Naive thymus-derived CD4-positive, alpha-beta T cell (primary cell): ENCODE measurements at regions not wholly inside any gene's neighbourhood (a gene's known extent, or its start where the extent isn't known, plus 50 kb on each side); places are given as distances from the start of the nearest gene placed in this dataset.
"Not testable (repeated sequence)": the region's sequence is repeated elsewhere in the genome, so short reads cannot be mapped to it uniquely, and the experiment has no call there.

Experiments
- ATAC-seq: fragments of 150-1000 bp; cut with Tn5 transposase; 2 replicates; pipeline ENCODE4 v1.10.0; 2021; ENCODE audit warnings: mild to moderate bottlenecking, moderate library complexity
- CTCF ChIA-PET: fragments of 350-600 bp; sonication (Branson Sonifier 250); formaldehyde crosslinking; loops from one replicate; lab custom pipeline; 2021; ENCODE audit warnings: antibody characterized with exemption; lab: Charles Lee
- POLR2A ChIA-PET: fragments of 350-600 bp; sonication (Branson Sonifier 250); formaldehyde crosslinking; loops from one replicate; lab custom pipeline; 2021; ENCODE audit warnings: antibody characterized with exemption, inconsistent platforms; lab: Charles Lee
- DNase-seq, 9 donors: peaks; one replicate each; pipeline versions ENCODE4 v3.0.0 to v3.0.0-alpha.2; 2020 to 2022; ENCODE audit warnings: mixed read lengths in 1 of 9
- H3K27ac ChIP-seq: one replicate; pipeline ENCODE4 v1.7.0; 2013; ENCODE audit warnings: mild to moderate bottlenecking, low read depth, low read length, moderate library complexity
- H3K27me3 ChIP-seq, 2 donors: one replicate each; pipeline ENCODE4 v1.7.0; 2013; ENCODE audit warnings: low read length in 2 of 2, mild to moderate bottlenecking in 2 of 2, moderate library complexity in 2 of 2; ENCODE audit not compliant: control insufficient read depth in 2 of 2, insufficient read depth in 2 of 2
- H3K36me3 ChIP-seq, 3 experiments: 1 replicate in 2 of 3; 2 replicates in 1 of 3; pipeline ENCODE4 v1.7.0; 2013; ENCODE audit warnings: low read length in 3 of 3, mild to moderate bottlenecking in 3 of 3, moderate library complexity in 1 of 3; ENCODE audit not compliant: insufficient read depth in 3 of 3, control insufficient read depth in 2 of 3
- H3K4me1 ChIP-seq, 2 donors: one replicate each; pipeline ENCODE4 v1.7.0; 2013; ENCODE audit warnings: low read length in 2 of 2, mild to moderate bottlenecking in 2 of 2, moderate library complexity in 1 of 2; ENCODE audit not compliant: control insufficient read depth in 2 of 2, insufficient read depth in 2 of 2
- H3K4me3 ChIP-seq: 2 replicates; pipeline ENCODE4 v1.7.0; 2013; ENCODE audit warnings: mild to moderate bottlenecking, low read length
- H3K9me3 ChIP-seq, 3 experiments: 1 replicate in 2 of 3; 2 replicates in 1 of 3; pipeline ENCODE4 v1.7.0; 2013; ENCODE audit warnings: low read length in 3 of 3; ENCODE audit not compliant: control insufficient read depth in 2 of 3
- H3K27ac Mint-ChIP-seq, 9 donors: one replicate each; pipeline ENCODE4 v1.8.0; 2020 to 2022; ENCODE audit warnings: mixed read lengths in 9 of 9, mild to moderate bottlenecking in 8 of 9, moderate library complexity in 5 of 9, inconsistent platforms in 2 of 9
- H3K27me3 Mint-ChIP-seq, 5 donors: one replicate each; pipeline ENCODE4 v1.8.0; 2021 to 2022; ENCODE audit warnings: mixed read lengths in 5 of 5, mild to moderate bottlenecking in 1 of 5
- H3K36me3 Mint-ChIP-seq, 5 donors: one replicate each; pipeline ENCODE4 v1.8.0; 2020 to 2022; ENCODE audit warnings: mixed read lengths in 5 of 5, mild to moderate bottlenecking in 3 of 5, inconsistent platforms in 1 of 5
- H3K4me1 Mint-ChIP-seq, 7 donors: one replicate each; pipeline ENCODE4 v1.8.0; 2020 to 2022; ENCODE audit warnings: mixed read lengths in 7 of 7, mild to moderate bottlenecking in 3 of 7, inconsistent platforms in 1 of 7
- H3K4me3 Mint-ChIP-seq, 10 donors: one replicate each; pipeline ENCODE4 v1.8.0; 2020 to 2022; ENCODE audit warnings: mild to moderate bottlenecking in 10 of 10, mixed read lengths in 10 of 10, moderate library complexity in 6 of 10, inconsistent platforms in 2 of 10
- H3K9me3 Mint-ChIP-seq, 11 donors: one replicate each; pipeline ENCODE4 v1.8.0; 2020 to 2022; ENCODE audit warnings: mixed read lengths in 11 of 11, mild to moderate bottlenecking in 4 of 11, inconsistent platforms in 1 of 11, moderate library complexity in 1 of 11
- intact Hi-C, 2 donors: fragments of 100-400 bp; cut with micrococcal nuclease; formaldehyde crosslinking; loops; one replicate each; pipeline ENCODE4 v1.15.1; 2023

DNA sequence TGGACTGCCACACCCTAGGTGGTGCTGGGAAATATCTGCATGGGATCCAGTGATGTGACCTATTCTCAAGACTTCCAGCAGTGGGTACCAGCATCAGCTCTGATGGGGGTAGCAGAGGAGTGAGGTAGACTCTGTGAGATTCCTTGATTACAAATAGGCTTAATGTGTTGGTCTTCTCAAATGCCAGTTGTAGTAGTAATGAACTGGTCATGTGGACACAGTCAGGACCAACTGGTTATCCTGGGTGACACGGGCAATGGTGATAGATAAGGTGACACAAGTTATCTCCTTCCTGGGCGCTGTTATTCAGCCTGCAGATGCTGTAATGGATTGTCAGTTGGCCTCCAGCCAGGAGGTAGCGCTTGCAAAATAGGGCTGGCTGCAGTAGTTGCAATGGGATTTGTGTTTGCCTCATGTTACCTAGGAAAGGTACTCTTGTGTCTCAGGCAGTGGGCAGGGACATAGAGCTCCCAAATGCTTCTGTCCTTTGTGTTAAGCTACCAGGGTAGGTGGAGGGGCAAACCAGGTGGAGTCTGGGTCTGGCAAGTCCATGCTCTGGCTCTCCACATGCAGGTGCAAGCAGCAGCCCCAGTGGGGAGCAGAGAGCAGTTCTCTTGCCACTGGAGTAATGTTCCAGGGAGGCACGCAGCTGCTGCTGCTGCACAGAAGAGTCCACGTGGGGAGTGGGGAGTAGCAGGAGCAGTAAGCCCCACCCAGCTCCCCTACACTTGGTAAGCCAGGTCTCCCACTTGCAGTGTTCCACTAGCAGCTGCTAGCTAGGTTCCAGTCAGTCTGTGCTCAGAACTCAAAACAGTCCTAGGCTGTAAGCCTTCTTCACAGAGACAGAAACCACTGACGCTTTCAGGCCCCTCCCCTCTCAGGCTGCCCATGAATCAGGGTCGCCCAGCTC is 505.4 kb upstream of the DDX18 start:
- H3K4me3 Mint-ChIP-seq = no peak overlapping the region
- H3K36me3 ChIP-seq = no peaks in the 10 kb centered on the region
- H3K36me3 Mint-ChIP-seq = peaks cover 0 to 3% (median 0%) of the 10 kb centered on the region in 5 donors
- no peak overlapping the region for H3K27ac Mint-ChIP-seq
- DNase-seq (no peak), ATAC-seq (no peak)
- H3K27me3 ChIP-seq = no peaks in the 10 kb centered on the region
- CTCF ChIA-PET = no interaction called here
- no peaks in the 10 kb centered on the region for H3K4me1 Mint-ChIP-seq
- POLR2A ChIA-PET = no interaction called here
- intact Hi-C loops = no loop called here
- H3K9me3 Mint-ChIP-seq = peaks cover 0 to 15% (median 5%) of the 10 kb centered on the region in 11 donors
- no peaks in the 10 kb centered on the region for H3K4me1 ChIP-seq
- H3K9me3 ChIP-seq = no peaks in the 10 kb centered on the region
- H3K27me3 Mint-ChIP-seq = no peaks in the 10 kb centered on the region
- H3K27ac ChIP-seq = no peak overlapping the region
- no peak overlapping the region for H3K4me3 ChIP-seq

DNA sequence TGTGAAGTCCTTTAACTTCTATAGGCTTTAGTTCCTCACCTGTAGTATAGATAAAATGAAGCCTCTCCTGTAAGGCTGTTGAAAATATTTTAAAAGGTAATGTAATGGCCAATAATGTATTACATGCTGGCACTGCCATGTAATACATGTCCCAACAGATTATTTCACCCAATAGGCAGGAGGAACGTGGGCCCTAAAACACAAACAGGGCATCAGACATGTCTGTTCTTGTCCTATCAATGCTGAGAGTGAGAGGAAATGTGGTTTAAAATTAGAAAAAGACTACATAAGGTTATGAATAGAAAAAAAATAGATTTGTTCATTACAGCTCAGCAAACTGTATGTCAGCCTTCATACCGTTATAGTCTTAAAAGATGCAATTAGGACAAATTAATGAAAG is 492.7 kb upstream of the DDX18 start:
- H3K27me3 ChIP-seq = no peaks in the 10 kb centered on the region
- POLR2A ChIA-PET = no interaction called here
- no peak for DNase-seq
- intact Hi-C loops = no loop called here
- no peaks in the 10 kb centered on the region for H3K4me1 Mint-ChIP-seq
- peaks cover 0 to 4% (median 0%) of the 10 kb centered on the region in 5 donors for H3K36me3 Mint-ChIP-seq
- no peak overlapping the region for H3K27ac Mint-ChIP-seq
- no peaks in the 10 kb centered on the region for H3K9me3 ChIP-seq
- no peaks in the 10 kb centered on the region for H3K36me3 ChIP-seq
- ATAC-seq = no peak
- CTCF ChIA-PET = no interaction called here
- no peak overlapping the region for H3K4me3 ChIP-seq
- no peaks in the 10 kb centered on the region for H3K4me1 ChIP-seq
- H3K4me3 Mint-ChIP-seq = no peak overlapping the region
- no peak overlapping the region for H3K27ac ChIP-seq
- peaks cover 0 to 21% (median 10%) of the 10 kb centered on the region in 11 donors for H3K9me3 Mint-ChIP-seq
- H3K27me3 Mint-ChIP-seq = no peaks in the 10 kb centered on the region

DNA sequence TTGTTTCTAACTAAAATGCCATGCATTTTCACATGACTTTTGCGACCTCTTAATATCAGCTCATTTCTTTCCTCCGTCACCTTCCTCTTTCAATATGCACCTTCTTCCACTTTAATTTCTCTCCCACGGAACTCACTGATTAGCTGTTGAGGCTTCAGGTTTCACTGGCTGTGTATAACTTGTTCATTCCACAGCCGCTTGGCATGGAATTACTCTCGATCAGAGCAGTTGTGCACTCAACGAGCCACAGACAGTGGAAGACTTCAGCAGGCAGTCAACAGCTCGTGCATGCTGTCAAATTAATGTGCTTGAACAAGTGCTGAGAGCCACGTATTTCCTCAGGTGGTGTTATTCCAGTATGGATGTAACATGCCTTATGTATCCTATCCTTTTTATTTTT is 491.2 kb upstream of the DDX18 start:
- ChIA-PET CTCF (no interaction called here), POLR2A (no interaction called here)
- Mint-ChIP-seq H3K27ac (no peak overlapping the region), H3K27me3 (no peaks in the 10 kb centered on the region), H3K4me3 (no peak overlapping the region), H3K36me3 (peaks cover 0 to 4% (median 0%) of the 10 kb centered on the region in 5 donors), H3K4me1 (no peaks in the 10 kb centered on the region), H3K9me3 (peaks cover 0 to 20% (median 5%) of the 10 kb centered on the region in 11 donors)
- Histone ChIP-seq H3K9me3 (no peaks in the 10 kb centered on the region), H3K4me1 (no peaks in the 10 kb centered on the region), H3K36me3 (no peaks in the 10 kb centered on the region), H3K27me3 (no peaks in the 10 kb centered on the region), H3K27ac (no peak overlapping the region), H3K4me3 (no peak overlapping the region)
- intact Hi-C loops = no loop called here
- ATAC-seq (no peak), DNase-seq (no peak)

DNA sequence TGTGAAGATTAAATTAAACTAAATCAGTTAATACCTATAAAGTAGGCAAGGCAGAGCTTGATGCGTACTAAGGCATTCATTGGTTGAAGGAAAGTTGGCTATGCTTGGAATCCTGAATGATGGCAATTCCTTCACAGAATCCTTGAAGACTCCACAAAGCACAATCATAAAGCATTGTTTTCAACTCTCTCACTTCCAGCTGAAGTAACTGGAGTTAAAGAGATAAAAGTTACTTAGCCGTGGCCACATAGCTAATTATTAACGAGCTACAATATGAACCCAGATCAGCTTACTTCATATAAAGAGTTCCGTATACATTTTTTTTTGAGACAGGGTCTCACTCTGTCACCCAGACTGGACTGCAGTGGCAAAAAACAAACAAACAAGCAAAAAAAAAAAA is 483.9 kb upstream of the DDX18 start:
- Histone ChIP-seq H3K4me3 (no peak overlapping the region), H3K36me3 (no peaks in the 10 kb centered on the region), H3K4me1 (no peaks in the 10 kb centered on the region), H3K27me3 (no peaks in the 10 kb centered on the region), H3K9me3 (no peaks in the 10 kb centered on the region), H3K27ac (no peak overlapping the region)
- no peaks in the 10 kb centered on the region for H3K4me1 Mint-ChIP-seq
- ATAC-seq (no peak), DNase-seq (no peak)
- peaks cover 0 to 7% (median 0%) of the 10 kb centered on the region in 11 donors for H3K9me3 Mint-ChIP-seq
- ChIA-PET POLR2A (no interaction called here), CTCF (no interaction called here)
- no peaks in the 10 kb centered on the region for H3K36me3 Mint-ChIP-seq
- H3K4me3 Mint-ChIP-seq = no peak overlapping the region
- intact Hi-C loops = no loop called here
- H3K27me3 Mint-ChIP-seq = no peaks in the 10 kb centered on the region
- no peak overlapping the region for H3K27ac Mint-ChIP-seq

DNA sequence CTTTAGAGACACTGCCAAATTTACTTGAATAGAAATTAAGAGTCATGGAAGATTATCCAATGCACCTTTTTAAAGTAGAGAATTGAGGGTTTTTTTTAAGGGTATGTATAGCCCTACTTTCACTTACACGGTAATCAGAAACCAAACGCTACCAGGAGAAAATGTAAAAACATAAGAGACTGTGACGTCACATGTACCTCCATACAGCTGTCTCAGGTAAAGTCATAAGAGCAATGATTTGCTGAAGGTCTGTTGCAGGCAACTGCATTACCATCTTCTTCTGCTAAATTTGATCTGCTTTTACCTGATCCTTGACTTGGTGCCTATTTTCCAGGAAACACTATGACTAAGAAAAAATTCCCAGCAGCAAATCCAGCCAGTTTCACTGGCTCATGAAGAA is 478.5 kb upstream of the DDX18 start:
- H3K36me3 Mint-ChIP-seq = no peaks in the 10 kb centered on the region
- ChIA-PET POLR2A (no interaction called here), CTCF (no interaction called here)
- Histone ChIP-seq H3K9me3 (no peaks in the 10 kb centered on the region), H3K36me3 (no peaks in the 10 kb centered on the region), H3K4me3 (no peak overlapping the region), H3K27me3 (no peaks in the 10 kb centered on the region), H3K27ac (no peak overlapping the region), H3K4me1 (no peaks in the 10 kb centered on the region)
- H3K9me3 Mint-ChIP-seq = peaks cover 0 to 11% (median 3%) of the 10 kb centered on the region in 11 donors
- no peak overlapping the region for H3K4me3 Mint-ChIP-seq
- H3K27me3 Mint-ChIP-seq = no peaks in the 10 kb centered on the region
- intact Hi-C loops = no loop called here
- no peak for DNase-seq
- no peak for ATAC-seq
- H3K27ac Mint-ChIP-seq = no peak overlapping the region
- no peaks in the 10 kb centered on the region for H3K4me1 Mint-ChIP-seq

DNA sequence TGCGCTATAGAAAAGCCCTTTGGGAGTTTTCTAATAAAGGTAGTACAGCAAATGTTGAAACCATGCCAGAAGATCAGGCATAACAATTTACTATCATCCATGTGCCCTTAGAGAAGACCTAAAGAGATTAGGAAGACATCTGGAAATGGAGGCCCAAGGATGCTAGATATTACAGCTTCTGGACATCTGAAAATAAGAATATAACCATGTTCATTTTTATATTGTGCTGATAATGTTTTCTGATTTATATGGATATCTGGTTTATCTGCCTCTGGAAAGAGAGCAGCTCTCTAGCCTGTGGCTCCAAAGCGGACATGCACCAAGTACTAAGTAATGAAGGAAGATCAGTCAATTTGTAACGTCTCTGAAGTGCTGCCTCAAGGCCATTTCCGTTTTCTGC is 478.0 kb upstream of the DDX18 start:
- CTCF ChIA-PET = no interaction called here
- no peaks in the 10 kb centered on the region for H3K27me3 Mint-ChIP-seq
- intact Hi-C loops = no loop called here

DNA sequence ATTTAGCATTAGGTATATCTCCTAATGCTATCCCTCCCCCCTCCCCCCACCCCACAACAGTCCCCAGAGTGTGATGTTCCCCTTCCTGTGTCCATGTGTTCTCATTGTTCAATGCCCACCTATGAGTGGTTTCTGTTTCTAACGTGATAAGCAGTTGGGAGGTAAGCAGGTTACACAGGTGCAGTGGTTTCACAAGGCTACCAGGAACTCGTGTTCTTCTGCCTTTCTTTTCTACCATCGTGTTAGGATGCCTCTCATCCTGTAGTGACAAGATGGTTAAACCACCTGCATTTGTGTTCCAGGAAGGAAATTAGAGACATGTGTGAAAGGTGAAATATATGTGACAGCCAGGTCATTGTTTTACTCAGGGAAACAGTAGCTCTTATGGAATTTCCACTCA is 476.5 kb upstream of the DDX18 start:
- H3K36me3 ChIP-seq, H3K27ac ChIP-seq, H3K27ac Mint-ChIP-seq, H3K4me3 ChIP-seq, H3K27me3 ChIP-seq, H3K36me3 Mint-ChIP-seq, POLR2A ChIA-PET, DNase-seq, CTCF ChIA-PET, intact Hi-C loops, H3K4me3 Mint-ChIP-seq, H3K9me3 ChIP-seq, ATAC-seq, H3K27me3 Mint-ChIP-seq, H3K4me1 ChIP-seq, H3K4me1 Mint-ChIP-seq: not testable (repeated sequence)
- H3K9me3 Mint-ChIP-seq = peaks cover 0 to 11% (median 4%) of the 10 kb centered on the region in 11 donors

More for the DNA sequence above, 478.0 kb upstream of the DDX18 start:
- ATAC-seq = no peak
- H3K9me3 Mint-ChIP-seq = peaks cover 0 to 11% (median 3%) of the 10 kb centered on the region in 11 donors
- Histone ChIP-seq H3K27ac (no peak overlapping the region), H3K4me3 (no peak overlapping the region), H3K36me3 (no peaks in the 10 kb centered on the region), H3K9me3 (no peaks in the 10 kb centered on the region), H3K4me1 (no peaks in the 10 kb centered on the region), H3K27me3 (no peaks in the 10 kb centered on the region)
- DNase-seq = no peak
- POLR2A ChIA-PET = no interaction called here
- H3K27ac Mint-ChIP-seq = no peak overlapping the region
- H3K36me3 Mint-ChIP-seq = no peaks in the 10 kb centered on the region
- no peak overlapping the region for H3K4me3 Mint-ChIP-seq
- no peaks in the 10 kb centered on the region for H3K4me1 Mint-ChIP-seq
